Vagina (tissue), 2 donors: ENCODE measurements at regions not wholly inside any gene's neighbourhood (a gene's known extent, or its start where the extent isn't known, plus 50 kb on each side); places are given as distances from the start of the nearest gene placed in this dataset.

ENCODE experiments used
- CTCF ChIP-seq, 3 experiments: fragments of 450-650 bp in 2 of 3; fragments of 200-600 bp in 1 of 3; sonication (generic) in 1 of 3; IDR thresholded peaks; one replicate each; pipeline ENCODE4 v1.5.1; 2017 to 2019; ENCODE audit warnings: antibody characterized with exemption in 3 of 3, mild to moderate bottlenecking in 2 of 3, moderate library complexity in 2 of 3
- POLR2A ChIP-seq, 2 donors: fragments of 450-650 bp; IDR thresholded peaks; one replicate each; pipeline ENCODE4 v1.6.1; 2017; ENCODE audit warnings: antibody characterized with exemption in 2 of 2, mild to moderate bottlenecking in 2 of 2, moderate library complexity in 2 of 2

DNA sequence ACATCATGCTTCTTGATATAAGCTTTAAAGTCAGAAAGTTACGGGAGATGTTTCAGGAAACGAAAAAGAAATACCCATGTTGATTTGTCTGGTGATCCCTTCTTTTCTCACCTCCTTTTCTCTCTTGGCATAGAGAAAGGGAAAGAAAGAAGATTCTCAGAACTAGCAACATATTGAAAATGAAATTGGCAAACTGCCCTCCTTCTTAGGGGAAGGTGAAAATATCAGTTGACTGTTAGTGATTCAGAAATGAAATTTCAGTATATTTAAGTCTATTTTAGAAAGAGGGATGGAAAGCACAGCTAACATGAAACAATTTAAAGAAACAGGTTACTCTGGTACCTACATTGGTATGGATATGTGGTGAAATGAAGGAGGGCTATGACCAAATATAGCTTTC lies 918.1 kb downstream of the METTL15 start:
- TF ChIP-seq CTCF (IDR thresholded peaks at IDR 0.05): no peak
- no peak for TF ChIP-seq POLR2A (IDR thresholded peaks at IDR 0.05)
